DND-41 (cell line): ENCODE measurements at regions not wholly inside any gene's neighbourhood (a gene's known extent, or its start where the extent isn't known, plus 50 kb on each side); places are given as distances from the start of the nearest gene placed in this dataset.

Experiments used
- CTCF ChIP-seq: IDR thresholded peaks from 2 replicates; pipeline ENCODE4 v1.5.1; 2012; ENCODE audit warnings: borderline replicate concordance, low read length, moderate library complexity, mild to moderate bottlenecking; ENCODE audit not compliant: poor library complexity, severe bottlenecking; ENCODE audit errors: extremely low read depth
- EZH2 ChIP-seq: IDR thresholded peaks from 3 replicates; pipeline ENCODE4 v1.6.1; 2012; ENCODE audit warnings: borderline replicate concordance, low read depth, mild to moderate bottlenecking, moderate library complexity, low read length, inconsistent platforms; ENCODE audit not compliant: severe bottlenecking

DNA sequence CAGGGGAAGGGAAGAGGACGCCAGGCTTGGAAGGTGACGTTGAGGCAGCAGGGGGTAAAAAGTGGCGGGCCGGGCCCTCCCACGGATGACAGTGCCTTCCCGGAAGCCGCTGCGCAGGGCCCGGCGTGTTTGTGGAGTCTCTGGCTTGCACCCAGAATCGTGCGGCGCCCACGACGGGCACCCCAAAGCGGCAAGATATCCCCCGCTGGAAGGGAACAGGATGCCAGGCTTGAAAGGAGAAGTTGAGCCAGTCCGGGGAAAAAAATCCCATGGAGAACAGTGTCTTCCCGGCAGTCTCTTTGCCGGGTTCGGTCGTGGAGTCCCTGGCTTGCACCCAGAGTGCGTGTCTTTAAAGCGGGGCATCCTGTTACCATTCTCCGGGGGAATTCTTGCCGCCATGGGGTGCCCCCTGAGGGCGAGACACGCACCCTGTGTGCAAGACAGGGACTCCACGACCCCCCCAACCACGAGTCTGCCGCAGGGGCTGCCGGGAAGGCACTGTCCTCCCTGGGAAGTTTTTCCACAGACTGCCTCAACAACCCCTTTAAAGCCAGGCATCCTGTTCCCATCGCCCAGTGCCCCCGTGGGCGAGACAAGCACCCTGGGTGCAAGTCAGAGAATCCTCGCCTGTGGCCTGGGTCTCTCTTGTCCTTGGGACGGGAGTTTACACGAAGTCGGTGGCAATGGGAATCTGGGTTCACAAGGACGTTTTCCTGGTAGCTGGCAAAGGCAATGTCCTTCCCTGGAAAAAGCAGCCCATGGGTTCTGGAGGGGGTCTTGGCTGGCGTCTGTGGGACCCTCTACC is 156.1 kb upstream of the ALG10B start:
- no peak for TF ChIP-seq EZH2
- TF ChIP-seq CTCF: no peak
